ENCODE measurements at regions not wholly inside any gene's neighbourhood (a gene's known extent, or its start where the extent isn't known, plus 50 kb on each side); places are given as distances from the start of the nearest gene placed in this dataset.

DNA sequence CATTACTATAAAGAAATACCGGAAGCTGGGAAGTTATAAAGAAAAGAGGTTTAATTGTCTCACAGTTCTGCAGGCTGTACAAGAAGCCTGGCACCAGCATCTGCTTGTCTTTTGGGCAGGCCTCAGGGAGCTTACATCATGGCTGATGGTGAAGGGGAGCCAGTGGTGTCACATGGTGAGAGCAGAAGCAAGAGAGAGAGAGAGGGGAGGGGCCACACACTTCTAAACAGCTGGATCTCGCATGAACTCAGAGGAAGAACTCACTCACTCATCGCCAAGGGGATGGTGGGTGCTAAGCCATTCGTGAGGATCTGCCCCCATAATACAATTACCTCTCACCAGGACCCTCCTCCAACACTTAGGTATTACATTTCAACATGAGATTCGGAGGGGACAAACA is 51.8 kb upstream of the ANKRD34C start:
- DNase-seq (ENCODE audit: low read depth in 2 of 2): no peak

DNA sequence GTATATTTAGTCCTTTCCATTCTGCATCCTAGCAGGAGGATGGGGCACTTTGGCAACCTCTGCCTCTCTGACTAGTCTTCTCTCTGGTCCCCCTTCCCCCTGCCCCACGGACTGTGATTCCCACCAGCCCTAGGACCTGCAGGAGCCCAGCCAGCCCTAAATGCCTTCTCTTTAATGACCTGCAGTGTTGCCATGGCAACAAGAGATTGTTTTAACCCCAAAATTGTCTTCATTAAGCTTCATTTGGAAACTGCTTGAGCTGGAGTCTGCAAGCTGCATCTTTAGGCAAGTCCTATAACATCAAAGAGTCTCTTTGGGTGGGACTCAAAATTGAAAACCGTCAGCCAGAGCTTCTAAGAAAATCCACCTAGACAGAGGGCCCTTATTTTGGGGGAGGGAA is 59.7 kb upstream of the ANKRD34C start:
- DNase-seq (ENCODE audit: low read depth in 2 of 2): no peak

DNA sequence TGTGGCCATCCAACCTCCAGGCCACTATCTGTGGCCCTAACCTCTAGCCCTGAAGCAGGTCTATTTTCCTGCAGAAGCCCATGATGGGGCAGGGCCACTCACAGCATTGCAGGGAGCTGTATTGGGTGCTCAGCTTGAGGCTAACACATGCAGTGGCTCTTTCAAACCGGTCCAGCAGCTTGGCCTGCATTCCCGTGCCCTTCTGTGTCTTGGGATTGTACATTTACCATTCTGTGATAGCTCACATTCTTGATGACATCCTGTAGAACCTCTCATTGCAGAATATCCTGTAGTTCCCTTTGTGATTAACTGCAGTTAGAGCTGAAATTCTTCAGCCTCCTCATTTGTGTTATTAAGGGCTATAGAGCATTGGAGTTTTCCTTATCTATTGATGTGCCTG is 60.8 kb upstream of the ANKRD34C start:
- DNase-seq (ENCODE audit: low read depth in 2 of 2): no peak

DNA sequence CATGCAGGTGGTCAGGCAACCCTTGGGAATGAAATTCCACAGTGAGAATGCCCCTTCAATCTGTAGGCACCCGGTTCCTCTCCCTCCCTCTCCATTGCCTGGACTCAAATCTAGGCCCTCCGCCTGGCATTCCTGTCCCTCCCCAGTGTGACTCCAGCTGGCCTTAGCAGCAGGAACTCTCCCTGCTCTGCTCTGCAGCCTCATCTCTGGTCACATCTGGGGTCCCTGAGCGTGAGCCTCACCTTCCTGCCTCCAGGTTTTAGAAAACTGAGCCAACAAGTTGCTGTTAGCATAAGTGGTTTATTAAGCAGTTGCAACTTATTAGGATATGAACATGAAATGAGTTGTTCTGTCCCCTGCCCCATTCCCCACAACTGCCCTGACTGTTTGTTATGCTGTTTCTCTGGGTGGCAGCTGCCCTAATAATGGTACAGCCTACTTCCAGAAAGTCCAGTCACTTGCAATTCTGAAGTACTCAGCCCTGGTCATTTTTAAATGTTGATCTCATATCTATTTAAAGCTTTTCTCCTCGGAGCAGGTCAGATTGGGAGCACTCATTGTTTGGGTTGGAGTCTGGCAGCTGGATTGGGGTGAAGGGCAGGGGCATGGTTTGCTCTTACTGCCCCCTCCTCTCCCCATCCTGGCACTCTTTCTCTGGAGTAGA is 63.0 kb upstream of the ANKRD34C start:
- no peak for DNase-seq (ENCODE audit: low read depth in 2 of 2)

DNA sequence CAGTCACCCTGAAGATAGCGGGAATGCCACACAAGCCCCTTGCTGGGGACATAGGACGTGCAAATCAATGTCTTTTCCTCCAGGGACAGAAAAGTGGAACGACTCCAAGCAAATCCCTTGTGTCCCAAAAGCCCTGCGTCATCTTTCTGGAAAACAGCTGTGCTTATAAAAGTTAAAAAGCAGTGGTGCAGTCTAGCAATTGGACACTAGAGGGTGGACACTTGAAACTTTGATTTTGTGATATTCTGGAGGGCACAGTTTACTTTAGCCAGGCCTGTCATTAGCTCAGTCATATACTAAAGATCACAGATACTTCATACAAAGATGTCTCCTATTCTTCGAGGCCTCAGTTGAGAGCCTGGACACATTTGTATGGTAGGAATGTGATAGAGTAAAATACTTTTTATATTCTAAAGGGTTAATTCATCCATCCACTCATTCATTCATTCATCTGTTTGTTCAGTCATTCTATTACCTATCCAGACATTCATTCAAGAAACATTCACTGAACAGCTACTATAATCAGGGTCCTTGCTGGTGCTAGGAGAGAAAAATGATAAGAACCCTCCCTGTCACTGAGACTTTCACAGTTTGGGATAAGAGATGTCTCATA is 63.8 kb upstream of the ANKRD34C start:
- no peak for DNase-seq (ENCODE audit: low read depth in 2 of 2)

DNA sequence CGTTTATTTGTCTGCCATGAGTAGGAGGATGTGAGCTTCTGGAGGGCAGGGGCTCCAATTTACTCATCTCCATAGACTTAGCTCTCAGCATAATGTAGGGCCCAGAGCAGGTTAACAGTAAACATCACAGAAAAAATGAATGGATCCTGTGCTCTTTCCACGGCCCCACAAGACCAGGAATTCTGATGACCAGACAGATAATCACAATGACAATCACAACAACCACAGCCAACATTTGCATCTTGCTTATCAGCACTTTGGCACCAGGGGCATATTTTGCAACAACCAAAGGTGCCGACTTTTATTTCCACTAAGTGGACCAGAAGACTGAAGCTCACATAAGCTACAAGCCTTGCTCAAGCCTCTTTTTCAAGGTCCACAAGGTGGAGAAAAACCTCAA is 68.9 kb upstream of the ANKRD34C start:
- no peak for DNase-seq (ENCODE audit: low read depth in 2 of 2)

DNA sequence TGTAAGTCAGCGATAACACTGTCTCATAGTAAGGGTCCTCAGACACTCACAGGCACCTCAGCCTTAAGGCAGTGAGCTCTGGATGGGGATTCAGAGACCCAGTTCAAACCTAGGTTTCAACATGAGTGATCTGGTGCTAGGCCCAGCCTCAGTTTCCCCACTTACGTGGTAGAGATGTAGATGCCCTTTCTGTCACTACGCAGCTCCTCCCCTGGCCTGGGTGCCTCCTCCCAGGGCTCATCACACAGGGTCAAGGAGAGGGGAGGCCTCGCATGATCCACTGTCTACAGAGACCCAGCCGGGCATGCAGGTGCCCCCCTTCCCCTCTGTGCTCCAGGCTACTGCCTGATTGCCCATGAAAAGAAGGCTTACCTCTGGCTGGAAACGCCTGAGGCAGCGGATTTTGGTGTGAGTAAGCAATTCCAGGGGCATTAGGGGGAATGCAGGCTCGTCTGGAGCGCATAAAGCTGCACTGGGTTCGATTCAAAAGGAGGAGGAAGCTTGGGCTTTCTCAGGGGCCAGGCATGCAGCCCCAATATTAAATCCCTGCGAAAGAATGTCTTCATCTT is 69.8 kb upstream of the ANKRD34C start:
- no peak for DNase-seq (ENCODE audit: low read depth in 2 of 2)

DNA sequence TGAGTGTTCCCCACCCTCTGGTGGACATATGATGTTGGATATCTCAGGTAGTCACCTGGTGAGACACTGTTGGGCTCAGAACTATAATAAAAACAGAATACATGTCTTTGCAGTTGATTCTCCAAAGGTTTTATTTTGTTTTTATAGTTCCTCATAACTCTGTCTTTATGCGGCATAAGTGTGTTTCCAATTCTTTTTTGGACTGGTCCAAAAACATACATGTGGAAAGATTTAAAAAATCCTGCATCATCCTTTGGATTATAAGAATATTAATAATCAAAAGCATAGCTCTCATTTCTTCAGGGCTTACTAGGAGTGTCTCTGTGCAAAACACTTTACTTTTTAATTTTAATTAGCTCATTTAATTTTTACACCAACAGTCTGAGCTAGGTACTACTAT is 71.0 kb upstream of the ANKRD34C start:
- no peak for DNase-seq (ENCODE audit: low read depth in 2 of 2)

DNA sequence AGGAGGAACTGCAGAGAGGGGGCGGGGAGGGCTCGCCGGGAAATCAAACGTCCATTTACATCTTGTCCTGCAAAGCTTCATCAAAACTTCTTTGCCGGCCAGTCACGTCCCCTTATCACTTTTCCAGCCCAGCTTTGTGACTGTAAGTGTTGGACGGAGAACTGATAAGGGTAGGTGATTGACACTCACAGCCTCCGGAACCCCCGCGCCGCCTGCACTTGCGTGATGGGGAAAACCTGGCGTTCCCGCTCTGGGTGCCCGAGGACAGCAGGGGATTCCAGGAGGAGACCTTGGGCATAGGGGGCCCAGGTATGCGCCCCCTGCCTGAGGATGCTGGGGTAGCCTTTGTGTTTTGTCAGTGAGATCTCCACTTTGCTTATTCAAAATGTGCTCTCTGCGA is 72.8 kb upstream of the ANKRD34C start:
- DNase-seq (ENCODE audit: low read depth in 2 of 2): no peak

DNA sequence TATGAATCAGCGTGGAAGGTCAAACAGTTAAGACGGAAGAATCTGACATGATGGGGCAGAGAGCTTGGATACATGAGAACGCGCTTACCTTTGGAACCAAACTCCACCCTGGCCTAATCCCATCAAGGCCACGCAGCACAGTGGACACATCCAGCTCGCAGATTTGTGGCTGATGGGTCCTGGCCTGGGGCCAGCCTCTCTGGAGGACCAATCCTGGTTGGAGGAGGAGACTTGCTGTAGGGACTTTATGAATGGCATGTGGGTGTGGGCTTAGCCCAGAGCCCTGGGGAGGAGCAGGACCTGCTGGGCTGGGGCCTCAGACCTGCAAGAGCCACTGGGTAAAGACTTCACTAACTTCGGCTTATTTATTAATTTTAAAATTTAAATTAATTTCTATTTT is 73.4 kb upstream of the ANKRD34C start:
- DNase-seq (ENCODE audit: low read depth in 2 of 2): no peak

DNA sequence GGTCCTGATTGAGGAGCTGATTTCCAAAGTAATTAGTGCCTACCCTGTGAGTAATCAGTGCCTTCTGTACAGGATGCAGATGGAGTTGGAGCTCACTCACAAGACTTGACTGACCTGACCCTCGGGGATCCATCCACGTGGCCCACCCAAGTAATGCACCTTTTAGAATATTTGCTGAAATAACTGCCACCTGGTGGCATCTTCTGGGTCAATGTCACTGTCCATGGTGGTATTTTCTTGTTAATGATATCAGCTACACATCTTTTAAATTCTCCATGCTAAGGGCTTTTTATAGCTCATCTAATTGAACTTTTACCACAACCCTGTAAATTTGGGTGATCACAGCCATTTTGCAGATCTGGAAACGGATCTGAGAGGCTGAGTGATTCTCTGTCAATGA is 74.3 kb upstream of the ANKRD34C start:
- DNase-seq (ENCODE audit: low read depth in 2 of 2): no peak

DNA sequence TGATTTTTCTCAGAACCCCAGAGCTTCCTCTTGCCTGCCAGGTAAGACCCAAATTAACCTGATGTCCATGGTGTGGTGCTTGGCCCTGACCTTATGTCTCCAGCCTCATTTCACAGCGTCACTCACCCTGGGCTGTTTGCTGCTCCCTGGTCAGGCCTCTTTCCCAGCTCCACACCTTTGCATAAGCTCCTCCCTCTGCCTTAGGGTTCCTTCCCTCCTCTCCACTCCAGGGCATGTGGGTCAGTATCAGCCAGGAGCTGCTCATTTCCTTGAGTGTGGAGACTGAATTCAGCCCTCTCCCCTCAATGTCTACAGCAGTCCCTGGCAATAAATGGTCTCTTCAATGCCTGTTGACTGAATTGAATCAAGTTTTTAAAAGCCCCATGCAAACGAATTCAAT is 75.6 kb upstream of the ANKRD34C start:
- no peak for DNase-seq (ENCODE audit: low read depth in 2 of 2)

DNA sequence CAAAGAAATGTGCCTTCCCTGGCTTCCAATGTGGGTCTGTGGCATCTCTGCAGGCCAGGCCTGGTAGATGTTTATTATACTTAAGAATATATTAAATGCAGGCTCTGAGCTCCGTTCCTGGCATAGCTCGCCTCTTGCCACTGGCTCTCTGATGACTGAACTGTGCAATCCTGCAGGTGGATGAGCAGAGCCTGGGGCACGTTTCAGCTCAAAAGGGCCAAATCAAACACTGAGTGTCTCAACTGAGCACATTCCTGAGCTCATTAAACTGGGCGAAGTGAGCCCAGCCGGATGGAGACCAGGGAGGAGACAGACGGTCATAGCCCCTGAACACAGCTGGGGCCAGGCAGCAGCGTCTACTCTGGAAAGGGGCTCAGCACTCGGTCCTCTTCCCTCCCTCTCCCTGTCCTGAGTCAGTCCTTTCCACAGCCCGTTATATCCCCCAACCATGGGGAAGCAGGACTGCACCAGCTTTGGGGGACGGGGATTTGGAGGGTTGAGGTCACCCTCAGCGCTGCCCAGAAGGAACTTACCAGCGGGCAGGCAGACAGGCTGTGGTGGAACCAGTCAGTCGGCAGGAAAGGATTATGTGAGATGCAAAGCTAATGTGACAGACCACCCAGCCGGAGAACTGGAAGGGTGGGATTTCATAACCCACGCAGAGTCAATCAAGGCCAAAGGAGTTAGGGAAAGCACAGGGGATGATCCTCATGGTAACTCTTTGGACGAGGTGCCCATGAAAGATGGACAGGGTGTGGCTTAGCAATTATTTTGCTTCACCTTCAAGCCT is 77.4 kb upstream of the ANKRD34C start:
- no peak for DNase-seq (ENCODE audit: low read depth in 2 of 2)

DNA sequence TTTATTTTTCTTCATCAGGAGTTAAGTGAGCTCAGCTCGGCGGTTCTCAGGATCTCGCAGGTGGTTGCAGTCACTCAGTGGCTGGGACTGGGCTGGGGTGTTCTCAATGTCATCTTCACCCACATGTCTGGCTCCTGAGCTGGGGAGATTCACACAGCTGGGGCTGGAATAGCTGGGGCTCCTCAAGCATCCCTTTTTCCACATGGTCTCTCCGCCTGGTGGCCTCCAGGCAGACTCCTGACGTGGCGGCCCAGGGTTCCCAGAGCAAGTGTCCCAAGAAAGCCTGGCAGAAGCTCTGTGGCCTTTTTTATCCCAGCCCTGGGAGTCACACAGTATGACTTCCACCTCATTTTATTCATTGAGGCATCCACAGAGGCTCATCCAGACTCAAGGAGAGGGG is 84.1 kb upstream of the ANKRD34C start:
- DNase-seq (ENCODE audit: low read depth in 2 of 2): no peak

DNA sequence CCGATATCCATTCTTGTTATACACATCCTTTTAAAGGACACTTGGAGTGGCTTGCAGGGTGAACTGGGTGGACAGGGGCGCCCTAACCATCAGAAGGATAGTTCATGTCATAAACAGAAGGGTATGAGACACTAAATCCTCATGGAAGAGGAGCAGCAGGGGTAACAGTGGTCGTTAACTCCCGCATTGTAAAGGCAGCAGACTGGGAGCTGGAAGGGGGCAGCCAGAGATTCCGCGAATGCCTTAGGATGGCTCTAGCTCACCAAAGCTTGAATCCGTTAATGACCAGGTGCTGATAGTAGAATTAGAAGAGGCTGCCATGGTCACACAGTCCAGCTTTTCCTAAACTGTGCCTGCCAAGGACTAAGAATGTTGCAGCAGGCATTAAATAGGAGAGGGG is 85.2 kb upstream of the ANKRD34C start:
- DNase-seq (ENCODE audit: low read depth in 2 of 2): no peak

DNA sequence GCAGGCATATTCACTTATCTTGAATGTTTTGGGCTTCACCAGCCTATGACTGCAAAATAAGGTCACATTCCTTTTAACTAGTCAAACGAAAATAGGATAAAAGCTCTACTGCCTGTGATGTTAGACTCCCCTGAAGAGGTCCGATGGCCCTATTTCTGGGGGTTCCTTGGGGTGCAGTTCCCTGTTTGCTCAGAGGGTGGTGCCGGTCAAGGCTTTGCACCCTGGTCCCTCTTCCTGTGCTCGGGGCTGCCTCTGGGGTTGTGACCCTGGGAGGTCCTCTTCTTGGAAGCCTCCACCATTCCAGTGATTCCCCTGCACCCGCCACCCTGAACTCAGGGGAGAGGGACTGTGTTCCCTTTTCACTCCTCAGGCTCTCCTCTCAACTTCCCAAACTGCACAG is 86.7 kb upstream of the ANKRD34C start:
- DNase-seq (ENCODE audit: low read depth in 2 of 2): no peak

DNA sequence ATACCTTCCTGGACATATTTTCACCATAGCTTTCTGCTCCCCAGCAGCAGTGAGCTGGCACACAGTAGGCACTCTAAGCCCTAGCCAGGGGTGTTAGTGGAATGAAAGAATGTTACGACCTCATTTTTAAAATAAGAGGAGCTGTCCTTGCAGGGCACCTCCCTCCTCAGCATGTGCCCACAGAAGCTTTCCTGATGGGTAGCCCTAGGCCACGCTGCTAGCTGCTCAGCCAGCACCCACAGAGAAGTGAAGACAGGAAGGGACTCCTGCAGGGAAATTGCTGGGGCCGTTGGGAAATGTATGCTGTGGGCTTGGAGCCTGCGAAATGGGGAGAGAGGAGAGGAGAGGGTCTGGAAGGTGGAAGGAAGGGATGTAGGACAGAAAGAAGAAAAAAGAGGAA is 87.3 kb upstream of the ANKRD34C start:
- DNase-seq (ENCODE audit: low read depth in 2 of 2): no peak

DNA sequence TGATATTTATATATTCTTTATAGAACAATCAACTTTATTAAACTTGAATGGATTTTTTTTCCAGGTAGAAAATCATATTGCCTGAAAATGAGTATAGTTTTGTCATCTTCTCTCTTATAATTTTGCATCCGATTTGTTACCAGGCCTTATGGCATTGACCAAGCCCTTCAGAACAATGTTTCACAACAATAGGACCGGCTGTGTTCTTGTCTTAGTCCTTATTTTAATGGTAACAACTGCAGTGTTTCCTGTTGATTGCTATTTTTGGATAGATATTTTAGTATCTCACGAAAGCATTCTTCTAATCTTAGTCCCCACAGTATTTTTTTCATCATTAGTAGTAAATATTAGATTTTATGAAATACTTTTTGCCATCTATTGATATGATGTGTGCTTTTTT is 88.1 kb upstream of the ANKRD34C start:
- DNase-seq (ENCODE audit: low read depth in 2 of 2): no peak

DNA sequence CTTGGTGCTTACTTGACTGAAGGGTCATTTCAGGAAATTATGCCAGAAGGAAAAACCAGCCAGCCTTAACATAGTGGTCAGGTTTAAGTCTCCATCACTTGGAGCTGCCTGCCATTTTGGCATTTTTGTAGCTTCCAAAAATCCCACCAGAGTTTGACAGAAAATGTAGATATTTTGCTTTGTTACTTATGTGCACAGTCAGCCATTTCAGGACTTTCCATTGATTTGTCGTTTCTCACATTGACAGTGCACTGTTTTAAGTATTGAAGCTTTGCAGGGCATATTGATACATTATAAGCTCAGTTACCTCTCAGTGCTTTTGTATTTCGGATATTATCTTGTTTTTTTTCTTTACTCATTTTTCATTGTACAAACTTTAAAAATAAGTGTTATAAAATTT is 89.0 kb upstream of the ANKRD34C start:
- DNase-seq (ENCODE audit: low read depth in 2 of 2): no peak

DNA sequence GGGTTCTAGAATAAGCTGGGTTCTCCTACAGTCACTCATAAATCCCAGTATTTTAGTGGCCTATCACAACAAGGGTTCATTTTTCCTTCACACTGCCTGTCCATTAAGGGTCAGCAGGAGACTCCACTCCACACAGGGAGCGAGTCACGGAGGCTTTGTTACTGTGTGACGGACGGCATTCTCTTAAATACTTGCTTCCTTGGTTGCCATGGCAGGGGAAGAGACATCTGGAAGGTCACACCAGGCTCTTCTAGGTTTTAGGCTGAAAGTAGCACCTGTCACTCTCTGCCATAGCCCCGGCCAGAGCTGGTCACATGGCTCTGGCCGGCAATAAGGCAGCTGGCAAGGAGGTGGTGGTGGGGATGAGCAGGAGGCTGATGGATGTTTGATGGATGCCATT is 89.4 kb upstream of the ANKRD34C start:
- no peak for DNase-seq (ENCODE audit: low read depth in 2 of 2)

DNA sequence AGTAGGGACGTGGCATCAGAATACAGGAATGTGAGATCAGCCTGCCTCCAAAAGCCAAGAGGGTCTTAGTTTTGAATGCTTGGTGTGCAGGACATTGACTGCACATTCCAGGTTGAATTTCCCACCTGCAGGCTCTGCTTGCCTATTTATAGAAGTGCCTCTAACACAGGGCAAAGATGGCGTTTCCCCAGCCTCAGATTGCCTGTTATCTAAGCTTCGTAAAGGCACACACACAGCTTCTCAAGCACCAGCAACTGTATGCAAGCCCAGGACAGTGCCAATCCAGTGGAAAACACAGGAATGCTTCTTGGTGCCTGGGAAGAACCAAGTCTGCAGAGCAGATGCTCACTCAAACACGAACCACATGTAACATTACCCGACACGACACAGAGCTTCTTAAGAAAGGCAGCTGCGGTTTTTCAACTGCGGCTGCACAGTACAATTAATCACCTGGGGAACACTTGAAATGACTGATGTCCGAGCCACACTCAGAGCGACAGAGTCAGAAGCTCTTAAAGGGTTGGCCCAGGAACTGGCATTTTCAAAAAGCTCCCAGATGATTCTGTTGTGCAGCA is 90.0 kb upstream of the ANKRD34C start:
- no peak for DNase-seq (ENCODE audit: low read depth in 2 of 2)

DNA sequence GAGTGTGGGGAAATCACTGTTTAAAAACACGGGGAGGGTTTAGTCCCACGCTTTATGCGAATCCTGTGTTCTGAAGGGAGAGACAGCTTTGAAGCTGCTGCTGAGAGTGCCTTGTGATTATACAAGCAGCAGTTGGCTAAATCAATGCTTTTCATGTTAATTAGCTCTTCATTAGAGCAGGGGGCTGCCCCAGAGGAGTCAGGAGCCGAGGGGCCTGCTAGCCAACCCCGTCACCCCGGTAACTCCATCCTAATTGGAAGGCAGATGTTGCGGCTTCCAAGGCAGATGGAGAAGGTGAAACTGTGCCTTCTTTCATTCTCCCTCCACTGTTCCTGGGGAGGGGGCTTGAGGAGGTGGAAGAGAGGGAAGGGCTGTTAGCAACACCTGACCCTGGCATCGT is 92.4 kb upstream of the ANKRD34C start:
- no peak for DNase-seq (ENCODE audit: low read depth in 2 of 2)

DNA sequence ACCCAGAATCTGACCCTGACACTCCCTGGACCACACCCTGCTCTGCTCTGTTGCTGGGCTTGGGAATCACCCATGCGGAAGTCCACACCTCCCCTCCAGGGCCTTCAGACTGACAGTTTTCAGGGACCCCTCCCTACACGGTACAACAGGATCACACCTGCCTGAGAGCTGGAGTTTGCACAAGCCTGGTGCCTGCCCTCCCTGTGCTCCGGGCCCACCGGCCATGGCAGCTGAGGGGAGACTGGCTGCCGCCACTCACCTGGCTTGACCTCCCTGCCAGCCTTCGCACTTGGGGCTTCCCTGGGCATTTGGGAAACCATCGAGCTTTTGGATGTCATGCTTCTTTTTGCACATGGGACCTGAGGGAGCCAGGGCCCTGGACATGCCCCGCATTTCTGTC is 95.9 kb upstream of the ANKRD34C start:
- DNase-seq (ENCODE audit: low read depth in 2 of 2): no peak

All from activated CD4-positive, alpha-beta T cell treated with anti-CD3 and anti-CD28 coated beads for 24 hours (primary cell).